Cardiac fibroblast (primary cell): ENCODE measurements at regions not wholly inside any gene's neighbourhood (a gene's known extent, or its start where the extent isn't known, plus 50 kb on each side); places are given as distances from the start of the nearest gene placed in this dataset.
"Not testable (repeated sequence)": the region's sequence is repeated elsewhere in the genome, so short reads cannot be mapped to it uniquely, and the experiment has no call there.

Experiments used
- DNase-seq, 2 donors: peaks; one replicate each; pipeline versions ENCODE4 v3.0.0 to v3.0.0-alpha.2; 2010; ENCODE audit warnings: low read depth in 2 of 2
- H3K4me3 ChIP-seq, 2 donors: replicated peaks in 1 of 2; 1 replicate in 1 of 2; 2 replicates in 1 of 2; pipeline ENCODE4 v1.5.1; 2011; ENCODE audit warnings: low read depth in 2 of 2, low read length in 2 of 2, mild to moderate bottlenecking in 2 of 2, moderate library complexity in 1 of 2
- CTCF ChIP-seq: IDR thresholded peaks from one replicate; pipeline ENCODE4 v1.5.1; 2011; ENCODE audit warnings: low read depth, mild to moderate bottlenecking, low read length, inconsistent platforms

GRCh38 chr2:63700271-63700670 is 111.5 kb downstream of the MDH1 start:
- DNase-seq = no peak
- no peak for TF ChIP-seq CTCF
- no peak overlapping the region for H3K4me3 ChIP-seq

- H3K4me3 ChIP-seq = no peak overlapping the region
- no peak for DNase-seq
- no peak for TF ChIP-seq CTCF
Measured at GRCh38 chr2:63701406-63701805, 112.6 kb downstream of the MDH1 start.

DNA sequence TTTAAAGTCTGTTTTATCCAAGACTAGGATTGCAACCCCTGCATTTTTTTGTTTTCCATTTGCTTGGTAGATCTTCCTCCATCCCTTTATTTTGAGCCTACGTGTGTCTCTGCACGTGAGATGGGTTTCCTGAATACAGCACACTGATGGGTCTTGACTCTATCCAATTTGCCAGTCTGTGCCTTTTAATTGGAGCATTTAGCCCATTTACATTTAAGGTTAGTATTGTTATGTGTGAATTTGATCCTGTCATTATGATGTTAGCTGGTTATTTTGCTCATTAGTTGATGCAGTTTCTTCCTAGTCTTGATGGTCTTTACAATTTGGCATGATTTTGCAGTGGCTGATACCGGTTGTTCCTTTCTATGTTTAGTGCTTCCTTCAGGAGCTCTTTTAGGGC is 117.3 kb downstream of the MDH1 start:
- DNase-seq, H3K4me3 ChIP-seq: not testable (repeated sequence)

- no peak for DNase-seq
- TF ChIP-seq CTCF = no peak
- H3K4me3 ChIP-seq = no peak overlapping the region
Measured at GRCh38 chr2:63710732-63711131, 122.0 kb downstream of the MDH1 start.

DNA sequence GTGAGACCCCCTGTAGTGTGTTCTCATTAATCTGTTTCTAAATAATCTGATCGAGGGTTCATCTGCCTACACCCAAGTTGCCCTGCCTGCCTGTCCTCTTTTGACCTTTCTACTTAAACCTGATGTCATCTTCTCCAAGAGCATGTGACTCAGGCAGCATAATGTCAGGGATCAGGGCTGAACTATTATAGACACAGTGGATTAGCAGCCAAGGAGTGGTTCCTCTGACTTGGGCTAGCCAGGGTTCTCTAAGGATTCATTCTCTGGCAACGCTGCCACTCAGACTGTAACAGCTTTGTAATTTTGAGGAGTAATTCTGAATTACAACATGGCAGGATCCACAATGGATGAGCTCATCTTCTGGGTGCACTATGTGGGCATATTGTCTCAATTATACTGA is 124.0 kb downstream of the MDH1 start:
- no peak overlapping the region for H3K4me3 ChIP-seq
- peak in 1 of 2 donors; percentile 65 for DNase-seq
- no peak for TF ChIP-seq CTCF

GRCh38 chr2:63716146-63716545 is 125.5 kb upstream of the UGP2 start:
- TF ChIP-seq CTCF = no peak
- no peak for DNase-seq
- H3K4me3 ChIP-seq = no peak overlapping the region

GRCh38 chr2:63719052-63719451 is 122.6 kb upstream of the UGP2 start:
- H3K4me3 ChIP-seq = no peak overlapping the region
- no peak for TF ChIP-seq CTCF
- DNase-seq = no peak
